Heart right ventricle (tissue), 16 donors: ENCODE measurements at regions not wholly inside any gene's neighbourhood (a gene's known extent, or its start where the extent isn't known, plus 50 kb on each side); places are given as distances from the start of the nearest gene placed in this dataset.
"Not testable (repeated sequence)": the region's sequence is repeated elsewhere in the genome, so short reads cannot be mapped to it uniquely, and the experiment has no call there.

Experiments used
- ATAC-seq, 8 donors: fragments of 200-7000 bp; cut with Tn5 transposase; one replicate each; pipeline ENCODE4 v1.9.1; 2020; ENCODE audit warnings: mild to moderate bottlenecking in 8 of 8, moderate library complexity in 8 of 8, moderate number of reproducible peaks in 1 of 8
- DNase-seq, 2 donors: peaks; one replicate each; pipeline ENCODE4 v3.0.0-alpha.2; 2020
- H3K27ac ChIP-seq, 10 donors: fragments of 200-600 bp; sonication (generic) in 2 of 10; one replicate each; pipeline versions ENCODE4 v1.5.0 to v1.8.0; 2020 to 2022; ENCODE audit warnings: mild to moderate bottlenecking in 3 of 10
- H3K27me3 ChIP-seq, 7 donors: fragments of 200-600 bp; one replicate each; pipeline ENCODE4 v1.8.0; 2021 to 2022; ENCODE audit warnings: mild to moderate bottlenecking in 2 of 7
- H3K36me3 ChIP-seq, 9 donors: fragments of 200-600 bp; sonication (generic) in 1 of 9; one replicate each; pipeline versions ENCODE4 v1.5.0 to v1.8.0; 2020 to 2022; ENCODE audit warnings: mild to moderate bottlenecking in 2 of 9
- H3K4me1 ChIP-seq, 9 donors: fragments of 200-600 bp; sonication (generic) in 1 of 9; one replicate each; pipeline versions ENCODE4 v1.5.0 to v1.8.0; 2020 to 2022; ENCODE audit warnings: mild to moderate bottlenecking in 4 of 9
- H3K4me3 ChIP-seq, 10 donors: fragments of 200-600 bp; sonication (generic) in 2 of 10; one replicate each; pipeline versions ENCODE4 v1.5.0 to v1.8.0; 2020 to 2022; ENCODE audit warnings: mild to moderate bottlenecking in 7 of 10, moderate library complexity in 2 of 10
- H3K9me3 ChIP-seq, 11 donors: fragments of 200-600 bp in 10 of 11; sonication (generic) in 2 of 11; one replicate each; pipeline versions ENCODE4 v1.5.0 to v1.8.0; 2013 to 2022; ENCODE audit warnings: mild to moderate bottlenecking in 2 of 11, control low read depth in 1 of 11, moderate library complexity in 1 of 11
- CTCF ChIP-seq, 9 donors: fragments of 200-600 bp; sonication (generic) in 2 of 9; IDR thresholded peaks; one replicate each; pipeline versions ENCODE4 v1.5.0 to v1.8.0; 2021 to 2022; ENCODE audit warnings: antibody characterized with exemption in 9 of 9, mild to moderate bottlenecking in 5 of 9, moderate library complexity in 1 of 9
- WGBS, 2 donors: extraction: QIAGEN DNeasy Blood & Tissue Kit; methylation state at CpG; one replicate each; pipeline ENCODE4 v1.1.7; 2013; ENCODE audit warnings: inconsistent platforms in 1 of 2; 5-methylcytosine and 5-hydroxymethylcytosine counted together
- intact Hi-C, 10 donors: fragments of 100-400 bp; cut with DNase I; formaldehyde crosslinking; loops; one replicate each; pipeline versions ENCODE4 v1.11.1 to v1.14.2; 2022
- donor health status: Arrhythmogenic right ventricular cardiomyopathy.
- donor health status: ischemic (EF 13 %, LVEDD 7.1; RV severe dilation, severe dysfunction).
- donor health status: healthy with polysubstance abuse.
- donor health status: DM: no; HTN: yes; CAD: no.
- donor health status: DM: no; HTN: no; CAD: no.
- donor health status: ischemic (EF 25% LVEDD 6.9; RV normal size, moderate dysfunction).
- donor health status: ischemic (EF 25% LVEDD 5.7; RV mildly dilated, moderate dysfunction).
- donor health status: healthy.
- donor health status: DM: yes; HTN: yes; CAD: no.
- donor health status: Ischemic cardiomyopathy.
- donor health status: ischemic (EF 35%, LVEDD 5.7; RV mildly dilated, moderate dysfunction).
- donor health status: nonischemic (EF 11% LVEDD 7.7; RV severe dilation, severe dysfunction).
- donor health status: DM: yes; HTN: yes; CAD: no.
- donor health status: PGD.
- donor health status: ischemic (EF 29% LVEDD 5.4; RV normal size, mild dysfunction).
- donor health status: nonischemic (EF 23%, LVEDD 6.1; RV moderate dilation, normal function).

- Histone ChIP-seq H3K27me3 (no peaks in the 10 kb centered on the region), H3K36me3 (no peaks in the 10 kb centered on the region), H3K4me3 (no peak overlapping the region), H3K9me3 (no peaks in the 10 kb centered on the region), H3K27ac (no peak overlapping the region), H3K4me1 (peaks cover 0 to 5% (median 0%) of the 10 kb centered on the region in 9 donors)
- no peak for TF ChIP-seq CTCF (IDR thresholded peaks at IDR 0.05)
- DNase-seq = no peak
- no peak for ATAC-seq
- intact Hi-C loops = no loop called here
- 57 to 61% methylated on average over 2 of the region's 2 CpGs for WGBS, 2 donors
Observed at GRCh38 chr11:42992594-42992993, 319.2 kb upstream of the API5 start.

DNA sequence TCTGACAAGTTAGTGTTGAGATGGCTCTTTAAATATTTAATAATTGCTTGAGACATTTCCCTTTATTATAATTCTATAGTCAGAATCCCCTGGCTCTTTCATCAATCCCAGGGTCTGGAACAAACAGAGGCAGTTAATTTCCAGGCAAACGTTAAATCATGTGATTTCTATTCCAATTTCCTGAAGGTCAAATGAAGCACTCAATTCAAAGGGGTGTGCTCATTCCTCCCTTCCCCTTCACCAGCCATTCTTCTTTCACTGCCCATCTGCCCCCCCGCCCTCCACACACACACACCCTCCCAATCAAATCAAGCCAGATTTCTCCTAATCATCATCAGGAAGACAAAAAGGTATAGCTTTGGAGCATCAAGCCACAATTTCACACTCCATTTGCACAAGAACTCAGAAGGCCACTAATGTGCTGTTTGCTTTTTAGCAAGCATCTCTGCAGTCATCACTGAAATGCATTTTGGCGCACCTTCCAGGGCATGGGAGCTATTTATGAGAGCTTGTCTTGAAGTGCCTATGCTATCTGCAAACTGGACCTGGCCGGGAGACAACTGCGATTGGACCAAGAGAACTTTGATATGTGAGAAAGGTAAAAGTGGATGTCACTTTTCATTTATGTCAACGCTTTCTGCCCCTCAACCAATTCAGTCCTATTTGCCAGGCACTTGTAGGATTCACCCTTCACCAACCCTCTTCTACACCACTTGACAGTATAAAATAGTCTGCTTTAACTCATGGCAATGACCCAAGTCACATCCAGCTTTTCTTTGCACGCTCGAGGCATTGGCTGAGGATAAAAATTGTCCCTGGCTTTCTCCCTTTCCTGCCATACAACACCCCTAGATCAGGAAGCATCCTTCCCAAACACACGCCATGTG is 315.1 kb upstream of the API5 start:
- Histone ChIP-seq H3K4me1 (peaks cover 0 to 5% (median 0%) of the 10 kb centered on the region in 9 donors), H3K27me3 (no peaks in the 10 kb centered on the region), H3K4me3 (no peak overlapping the region), H3K36me3 (no peaks in the 10 kb centered on the region), H3K27ac (no peak overlapping the region), H3K9me3 (peaks cover 0 to 12% (median 0%) of the 10 kb centered on the region in 11 donors)
- TF ChIP-seq CTCF (IDR thresholded peaks at IDR 0.05) = no peak
- 43 to 51% methylated on average over 9 of the region's 9 CpGs for WGBS, 2 donors
- peak in 3 of 8 donors; percentile 13 to 59 (median 37) for ATAC-seq
- peak in 1 of 2 donors; percentile 28 for DNase-seq
- intact Hi-C loops = no loop called here

- H3K27ac ChIP-seq, ATAC-seq: not testable (repeated sequence)
Observed at GRCh38 chr11:43004879-43005278, 306.9 kb upstream of the API5 start.

DNA sequence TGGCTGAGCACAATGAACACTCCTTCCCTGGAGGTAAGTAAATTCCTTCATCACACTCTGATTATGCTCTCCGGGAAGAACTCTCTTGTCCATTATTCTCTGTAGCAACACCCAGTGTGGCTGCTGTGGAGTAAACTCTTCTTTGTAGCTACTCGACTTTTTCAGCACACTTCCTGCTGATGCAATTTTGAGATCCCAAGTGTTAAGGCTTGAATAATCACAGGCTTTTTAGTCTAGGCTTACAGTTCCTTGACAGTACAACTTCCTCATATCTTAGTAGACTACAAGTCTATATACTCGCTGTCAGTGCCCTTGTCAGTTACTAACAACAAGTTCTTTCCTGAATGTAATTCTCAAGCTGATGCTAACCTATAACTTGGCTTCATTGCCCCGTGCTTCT is 301.8 kb upstream of the API5 start:
- TF ChIP-seq CTCF (IDR thresholded peaks at IDR 0.05) = no peak
- peaks cover 0 to 5% (median 0%) of the 10 kb centered on the region in 7 donors for H3K27me3 ChIP-seq
- intact Hi-C loops = loop anchor here in 1 of 10 donors (10.0 kb wide), 1 partner anchor 235 kb away; no protein-coding TSS in a partner anchor
- H3K36me3 ChIP-seq = no peaks in the 10 kb centered on the region
- DNase-seq (no peak), ATAC-seq (no peak)
- no peak overlapping the region for H3K27ac ChIP-seq
- H3K4me1 ChIP-seq = no peaks in the 10 kb centered on the region
- H3K4me3 ChIP-seq = no peak overlapping the region
- peaks cover 0 to 32% (median 0%) of the 10 kb centered on the region in 11 donors for H3K9me3 ChIP-seq
- 60 to 67% methylated on average over 4 of the region's 4 CpGs for WGBS, 2 donors

More at GRCh38 chr11:43004879-43005278, 306.9 kb upstream of the API5 start:
- H3K4me1 ChIP-seq, DNase-seq, H3K4me3 ChIP-seq, H3K27me3 ChIP-seq, intact Hi-C loops, H3K36me3 ChIP-seq: not testable (repeated sequence)
- WGBS, 2 donors = 86 to 87% methylated on average over 10 of the region's 10 CpGs
- H3K9me3 ChIP-seq = peaks cover 0 to 38% (median 0%) of the 10 kb centered on the region in 11 donors

- Histone ChIP-seq H3K36me3 (no peaks in the 10 kb centered on the region), H3K4me1 (no peaks in the 10 kb centered on the region), H3K27me3 (peaks cover 0 to 2% (median 0%) of the 10 kb centered on the region in 7 donors), H3K9me3 (peaks cover 0 to 20% (median 0%) of the 10 kb centered on the region in 11 donors), H3K27ac (no peak overlapping the region), H3K4me3 (no peak overlapping the region)
- TF ChIP-seq CTCF (IDR thresholded peaks at IDR 0.05) = no peak
- intact Hi-C loops = loop anchor here in 1 of 10 donors (10.0 kb wide), 1 partner anchor 238 kb away; no protein-coding TSS in a partner anchor
- ATAC-seq = no peak
- WGBS, 2 donors = 82 to 85% methylated on average over 2 of the region's 2 CpGs
- DNase-seq = no peak
Observed at GRCh38 chr11:43012606-43013005, 299.2 kb upstream of the API5 start.
